ENCODE measurements at regions not wholly inside any gene's neighbourhood (a gene's known extent, or its start where the extent isn't known, plus 50 kb on each side); places are given as distances from the start of the nearest gene placed in this dataset.

- DNase-seq (ENCODE audit: low spot score), result peak; percentile 61
Measured at GRCh38 chr21:39022863-39023693, 160.2 kb downstream of the PSMG1 start.

GRCh38 chr21:39022466-39022862, 160.8 kb downstream of the PSMG1 start:
- no peak for DNase-seq (ENCODE audit: low spot score)

- DNase-seq (ENCODE audit: low spot score), result no peak
Measured at GRCh38 chr21:39022035-39022434, 161.2 kb downstream of the PSMG1 start.

- DNase-seq (ENCODE audit: low spot score), result no peak
Measured at GRCh38 chr21:39021478-39021832, 161.8 kb downstream of the PSMG1 start.

GRCh38 chr21:39020751-39021477, 162.3 kb downstream of the PSMG1 start:
- peak; percentile 38 for DNase-seq (ENCODE audit: low spot score)

- DNase-seq (ENCODE audit: low spot score), result no peak
Measured at GRCh38 chr21:39018730-39019129, 164.5 kb downstream of the PSMG1 start.

- no peak for DNase-seq (ENCODE audit: low spot score)
Measured at GRCh38 chr21:39016740-39017315, 166.4 kb downstream of the PSMG1 start.

GRCh38 chr21:39014747-39015146, 168.5 kb downstream of the PSMG1 start:
- no peak for DNase-seq (ENCODE audit: low spot score)

- no peak for DNase-seq (ENCODE audit: low spot score)
Measured at GRCh38 chr21:39012326-39013230, 170.7 kb downstream of the PSMG1 start.

- no peak for DNase-seq (ENCODE audit: low spot score)
Measured at GRCh38 chr21:39011911-39012310, 171.3 kb downstream of the PSMG1 start.

- DNase-seq (ENCODE audit: low spot score), result no peak
Measured at GRCh38 chr21:39010629-39011404, 172.4 kb downstream of the PSMG1 start.

GRCh38 chr21:39009587-39010225, 173.5 kb downstream of the PSMG1 start:
- DNase-seq (ENCODE audit: low spot score), result no peak

GRCh38 chr21:39007985-39008384, 175.3 kb downstream of the PSMG1 start:
- no peak for DNase-seq (ENCODE audit: low spot score)

GRCh38 chr21:39007532-39007931, 175.7 kb downstream of the PSMG1 start:
- no peak for DNase-seq (ENCODE audit: low spot score)

- DNase-seq (ENCODE audit: low spot score), result peak; percentile 64
Measured at GRCh38 chr21:39006571-39007311, 176.5 kb downstream of the PSMG1 start.

- DNase-seq (ENCODE audit: low spot score), result no peak
Measured at GRCh38 chr21:39005502-39005787, 177.8 kb downstream of the PSMG1 start.

- peak; percentile 54 for DNase-seq (ENCODE audit: low spot score)
Measured at GRCh38 chr21:39004634-39005501, 178.4 kb downstream of the PSMG1 start.

- DNase-seq (ENCODE audit: low spot score), result no peak
Measured at GRCh38 chr21:39003982-39004633, 179.1 kb downstream of the PSMG1 start.

- DNase-seq (ENCODE audit: low spot score), result no peak
Measured at GRCh38 chr21:39001341-39001740, 181.9 kb downstream of the PSMG1 start.
